ENCODE measurements at regions not wholly inside any gene's neighbourhood (a gene's known extent, or its start where the extent isn't known, plus 50 kb on each side); places are given as distances from the start of the nearest gene placed in this dataset.
"Not testable (repeated sequence)": the region's sequence is repeated elsewhere in the genome, so short reads cannot be mapped to it uniquely, and the experiment has no call there.

DNA sequence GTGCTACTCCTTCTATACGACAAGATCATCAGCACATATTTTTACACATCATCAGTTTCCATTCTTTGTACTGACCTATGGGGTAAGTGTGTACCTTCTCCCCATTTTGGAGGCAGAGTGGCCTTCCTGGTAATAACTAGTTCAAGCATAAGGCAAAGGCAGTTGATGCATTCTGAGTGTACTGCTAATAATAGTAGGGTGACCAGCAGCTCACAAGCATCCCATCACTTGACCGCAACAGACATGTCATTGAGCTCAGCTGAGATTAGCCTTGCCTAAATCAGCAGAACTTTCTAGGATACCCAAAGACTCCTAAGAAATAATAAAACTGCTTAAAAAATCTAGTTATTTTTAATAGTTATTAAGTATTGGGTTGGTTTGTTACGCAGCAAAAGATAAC, 329.8 kb upstream of the FRG2C start:
- H3K4me3 ChIP-seq (ENCODE audit: low read depth, low read length), result no peak overlapping the region
- no peak for DNase-seq (ENCODE audit: low read depth)
- TF ChIP-seq, protein P1, sequence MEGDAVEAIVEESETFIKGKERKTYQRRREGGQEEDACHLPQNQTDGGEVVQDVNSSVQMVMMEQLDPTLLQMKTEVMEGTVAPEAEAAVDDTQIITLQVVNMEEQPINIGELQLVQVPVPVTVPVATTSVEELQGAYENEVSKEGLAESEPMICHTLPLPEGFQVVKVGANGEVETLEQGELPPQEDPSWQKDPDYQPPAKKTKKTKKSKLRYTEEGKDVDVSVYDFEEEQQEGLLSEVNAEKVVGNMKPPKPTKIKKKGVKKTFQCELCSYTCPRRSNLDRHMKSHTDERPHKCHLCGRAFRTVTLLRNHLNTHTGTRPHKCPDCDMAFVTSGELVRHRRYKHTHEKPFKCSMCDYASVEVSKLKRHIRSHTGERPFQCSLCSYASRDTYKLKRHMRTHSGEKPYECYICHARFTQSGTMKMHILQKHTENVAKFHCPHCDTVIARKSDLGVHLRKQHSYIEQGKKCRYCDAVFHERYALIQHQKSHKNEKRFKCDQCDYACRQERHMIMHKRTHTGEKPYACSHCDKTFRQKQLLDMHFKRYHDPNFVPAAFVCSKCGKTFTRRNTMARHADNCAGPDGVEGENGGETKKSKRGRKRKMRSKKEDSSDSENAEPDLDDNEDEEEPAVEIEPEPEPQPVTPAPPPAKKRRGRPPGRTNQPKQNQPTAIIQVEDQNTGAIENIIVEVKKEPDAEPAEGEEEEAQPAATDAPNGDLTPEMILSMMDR (conservative IDR thresholded peaks at IDR 0.05; ENCODE audit: low read depth, low read length), result no peak

DNA sequence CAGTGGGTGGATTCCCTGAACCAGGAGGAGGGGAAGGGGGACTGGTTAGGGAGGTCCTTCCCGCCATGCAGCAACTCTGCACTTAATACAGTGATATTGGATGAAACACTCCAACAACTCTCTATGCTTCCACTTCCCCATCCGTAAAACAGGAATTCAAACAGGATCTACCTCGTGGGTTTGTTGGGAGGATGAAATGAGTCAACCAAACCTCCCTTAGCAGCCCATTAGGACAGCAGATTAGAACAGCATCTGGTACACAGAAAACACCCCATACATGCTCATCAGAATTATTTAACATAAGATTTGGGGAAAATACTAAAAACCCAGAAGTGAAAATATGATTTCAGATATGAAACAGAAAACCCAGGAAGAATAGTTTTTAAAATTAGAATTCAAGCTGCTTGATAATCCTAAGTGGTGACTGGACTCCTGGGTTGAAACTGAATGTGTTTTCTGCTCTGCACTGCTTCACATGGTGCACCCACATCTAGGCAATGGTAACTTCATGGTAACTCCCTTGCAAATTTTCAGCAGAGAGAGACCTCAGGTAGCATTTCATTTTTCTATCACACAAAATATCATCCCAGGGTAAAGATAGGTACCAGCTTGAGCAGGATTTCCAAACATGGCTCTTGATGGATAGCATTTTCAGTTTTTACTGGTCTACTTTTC, 326.8 kb upstream of the FRG2C start:
- no peak for DNase-seq (ENCODE audit: low read depth)
- TF ChIP-seq, protein P1 (conservative IDR thresholded peaks at IDR 0.05; ENCODE audit: low read depth, low read length), result no peak
- H3K4me3 ChIP-seq (ENCODE audit: low read depth, low read length), result no peak overlapping the region

DNA sequence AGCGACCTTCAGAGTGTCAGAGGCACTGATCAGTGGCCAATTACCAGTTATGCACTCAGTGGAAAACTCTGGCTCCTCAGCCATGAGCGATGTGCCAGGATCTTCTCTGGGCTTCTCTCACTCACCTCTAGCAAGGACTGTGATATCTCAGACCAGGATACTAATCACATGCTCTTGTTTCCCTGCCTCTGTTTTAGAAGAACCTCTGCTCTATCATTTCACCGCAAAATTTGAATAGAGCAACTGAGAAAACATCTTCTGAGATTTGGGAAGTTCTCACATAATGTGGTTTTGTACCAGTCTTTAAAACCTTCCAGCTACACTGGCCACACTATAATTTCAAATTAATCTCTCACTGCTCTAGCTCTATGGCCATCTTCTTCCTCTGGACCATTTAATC, 325.8 kb upstream of the FRG2C start:
- no peak overlapping the region for H3K4me3 ChIP-seq (ENCODE audit: low read depth, low read length)
- TF ChIP-seq, protein P1 (conservative IDR thresholded peaks at IDR 0.05; ENCODE audit: low read depth, low read length), result no peak
- DNase-seq (ENCODE audit: low read depth), result no peak

DNA sequence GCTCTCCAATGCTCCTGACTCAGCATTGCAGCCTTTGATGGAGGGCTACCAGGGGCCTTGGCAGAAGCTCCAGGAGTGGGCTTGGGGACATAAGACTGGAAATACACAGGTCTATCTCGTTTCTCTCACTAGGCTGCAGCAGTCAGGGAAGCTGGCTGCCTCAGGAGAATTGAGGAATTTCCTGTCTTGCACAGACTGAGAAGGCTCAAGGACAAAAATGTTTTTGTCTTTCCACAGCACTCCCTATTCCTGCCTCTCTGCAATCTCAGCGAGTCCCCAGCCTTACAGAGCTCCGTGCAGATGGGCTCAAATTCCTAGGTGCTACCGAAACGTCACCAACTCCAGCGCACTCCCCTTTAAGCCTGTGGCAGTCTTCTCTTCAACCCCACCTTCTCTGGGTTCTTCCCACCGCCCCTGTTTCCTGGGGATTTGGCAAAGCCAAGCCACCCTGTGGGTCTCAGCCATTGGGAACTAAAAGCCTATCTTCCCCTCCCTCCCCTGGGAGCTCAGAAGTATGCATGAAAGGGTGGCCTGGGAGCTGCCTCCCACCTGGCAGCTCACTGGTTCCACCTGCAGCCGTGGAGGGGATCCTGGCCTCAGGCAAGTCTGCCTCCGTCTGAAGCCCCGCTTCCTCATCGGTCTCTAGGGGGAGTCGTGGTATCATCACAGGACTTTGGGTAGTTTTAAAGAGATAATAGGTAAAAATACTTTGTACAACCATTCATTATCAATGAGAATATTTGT, 322.6 kb upstream of the FRG2C start:
- TF ChIP-seq, protein P1 (conservative IDR thresholded peaks at IDR 0.05; ENCODE audit: low read depth, low read length), result peak; percentile 11
- DNase-seq (ENCODE audit: low read depth), result peak; percentile 1
- no peak overlapping the region for H3K4me3 ChIP-seq (ENCODE audit: low read depth, low read length)

DNA sequence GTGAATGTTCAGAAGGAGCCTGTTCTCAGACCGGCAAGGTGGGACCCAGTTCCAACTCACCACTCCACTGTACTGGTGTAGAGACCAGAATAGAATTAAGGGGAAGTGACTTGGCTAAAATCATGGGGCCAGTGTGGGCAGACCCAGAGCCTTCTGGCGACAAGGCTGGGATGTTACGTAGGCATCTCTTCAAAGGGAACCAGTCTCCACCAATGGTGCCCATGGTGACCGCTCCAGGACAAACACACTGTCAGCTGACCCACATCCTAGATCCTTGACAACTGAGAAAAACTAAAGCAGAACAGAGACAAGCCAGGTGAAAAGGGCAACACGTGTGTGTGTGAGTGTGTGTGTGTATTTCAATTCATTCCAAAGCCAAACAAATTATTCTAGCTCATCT, 321.7 kb upstream of the FRG2C start:
- TF ChIP-seq, protein P1 (conservative IDR thresholded peaks at IDR 0.05; ENCODE audit: low read depth, low read length), result no peak
- no peak for DNase-seq (ENCODE audit: low read depth)
- no peak overlapping the region for H3K4me3 ChIP-seq (ENCODE audit: low read depth, low read length)

DNA sequence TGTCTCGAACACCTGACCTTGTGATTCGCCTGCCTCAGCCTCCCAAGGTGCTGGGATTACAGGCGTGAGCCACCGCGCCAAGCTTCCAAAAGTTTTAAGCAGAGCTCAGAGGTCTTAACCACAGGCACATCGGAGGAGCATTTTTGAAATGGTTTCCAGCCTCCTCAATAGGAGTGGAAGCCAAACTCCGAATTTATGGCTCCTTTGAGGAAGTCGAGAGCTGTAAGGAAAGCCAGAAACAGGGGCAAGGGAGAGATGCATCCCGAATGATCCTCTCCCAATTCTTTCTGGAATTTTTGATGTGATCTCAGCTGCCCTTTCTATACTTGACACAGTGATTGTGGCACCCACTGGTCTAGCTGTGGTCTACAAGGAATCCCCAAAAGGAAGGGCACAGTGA, 313.6 kb upstream of the FRG2C start:
- H3K4me3 ChIP-seq (ENCODE audit: low read depth, low read length); DNase-seq (ENCODE audit: low read depth): not testable (repeated sequence)

DNA sequence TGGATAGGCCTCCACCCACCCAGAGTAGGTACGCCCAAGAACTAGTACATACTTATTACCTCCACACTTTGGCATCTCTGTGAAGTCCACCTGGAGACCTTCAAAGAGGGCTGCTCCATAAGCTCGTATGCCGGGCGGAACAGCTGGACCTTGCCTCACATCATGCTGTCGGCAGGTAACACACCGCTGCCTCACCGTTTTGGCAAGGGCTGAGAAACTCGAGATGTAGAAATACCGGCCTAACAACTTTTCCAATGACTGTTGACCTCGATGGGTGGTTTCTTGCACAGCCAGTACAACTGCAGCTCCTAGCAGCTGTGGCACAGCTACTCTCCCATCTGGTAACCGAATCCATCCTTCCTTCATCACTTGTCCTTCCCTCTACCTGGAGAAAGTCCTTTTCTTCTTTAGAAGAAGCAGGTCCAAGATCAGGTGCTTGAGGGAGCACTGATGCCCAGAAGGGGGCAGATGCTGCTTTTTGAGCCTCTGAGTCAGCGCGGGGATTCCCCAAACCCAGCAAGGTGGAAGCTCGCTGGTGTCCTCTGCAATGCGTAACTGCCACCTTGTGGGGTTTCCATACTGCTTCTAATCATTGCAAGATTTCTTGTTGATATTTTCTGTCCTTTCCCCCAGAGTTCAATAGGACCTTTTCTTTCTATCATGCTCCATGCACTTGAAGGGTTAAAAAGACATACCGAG, 301.9 kb upstream of the FRG2C start:
- H3K4me3 ChIP-seq (ENCODE audit: low read depth, low read length); DNase-seq (ENCODE audit: low read depth): not testable (repeated sequence)

DNA sequence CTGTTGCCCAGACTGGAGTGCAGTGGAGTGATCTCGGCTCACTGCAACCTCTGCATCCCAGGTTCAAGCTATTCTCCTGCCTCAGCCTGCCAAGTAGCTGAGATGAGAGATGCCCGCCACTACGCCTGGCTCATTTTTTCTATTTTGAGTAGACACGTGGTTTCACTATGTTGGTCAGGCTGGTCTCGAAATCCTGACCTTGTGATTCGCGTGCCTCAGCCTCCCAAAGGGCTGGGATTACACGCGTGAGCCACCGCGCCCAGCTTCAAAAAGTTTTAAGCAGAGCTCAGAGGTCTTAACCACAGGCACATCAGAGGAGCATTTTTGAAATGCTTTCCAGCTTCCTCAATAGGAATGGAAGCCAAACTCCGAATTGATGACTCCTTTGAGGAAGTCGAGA, 291.2 kb upstream of the FRG2C start:
- H3K4me3 ChIP-seq (ENCODE audit: low read depth, low read length); DNase-seq (ENCODE audit: low read depth): not testable (repeated sequence)

DNA sequence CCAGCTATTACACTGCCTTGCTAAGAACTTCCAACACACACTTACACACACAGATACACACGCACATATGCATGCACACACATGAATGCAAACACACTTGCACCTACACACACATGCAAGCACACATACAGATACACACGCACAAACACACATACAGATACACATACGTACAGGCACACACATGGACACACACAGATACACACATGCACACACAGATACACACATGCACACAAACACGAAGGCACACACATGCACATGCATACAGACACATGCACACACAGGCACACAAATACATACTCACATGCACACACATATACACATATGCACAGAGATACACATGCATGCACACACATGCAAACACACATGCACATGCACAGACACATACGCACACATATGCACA, 284.3 kb upstream of the FRG2C start:
- DNase-seq (ENCODE audit: low read depth), result not testable (repeated sequence)

More for the DNA sequence above, 284.3 kb upstream of the FRG2C start:
- H3K4me3 ChIP-seq (ENCODE audit: low read depth, low read length), result not testable (repeated sequence)
